ENCODE measurements at regions not wholly inside any gene's neighbourhood (a gene's known extent, or its start where the extent isn't known, plus 50 kb on each side); places are given as distances from the start of the nearest gene placed in this dataset.
"Not testable (repeated sequence)": the region's sequence is repeated elsewhere in the genome, so short reads cannot be mapped to it uniquely, and the experiment has no call there.

GRCh38 chr21:35441868-35442582, 392.9 kb upstream of the RUNX1 start:
- WGBS, 2 donors, result 94 to 95% methylated on average over 4 of the region's 4 CpGs
- H3K4me3 ChIP-seq, result no peak overlapping the region
- H3K4me1 ChIP-seq, result peaks cover 0 to 12% (median 0%) of the 10 kb centered on the region in 9 donors
- TF ChIP-seq, protein P1, sequence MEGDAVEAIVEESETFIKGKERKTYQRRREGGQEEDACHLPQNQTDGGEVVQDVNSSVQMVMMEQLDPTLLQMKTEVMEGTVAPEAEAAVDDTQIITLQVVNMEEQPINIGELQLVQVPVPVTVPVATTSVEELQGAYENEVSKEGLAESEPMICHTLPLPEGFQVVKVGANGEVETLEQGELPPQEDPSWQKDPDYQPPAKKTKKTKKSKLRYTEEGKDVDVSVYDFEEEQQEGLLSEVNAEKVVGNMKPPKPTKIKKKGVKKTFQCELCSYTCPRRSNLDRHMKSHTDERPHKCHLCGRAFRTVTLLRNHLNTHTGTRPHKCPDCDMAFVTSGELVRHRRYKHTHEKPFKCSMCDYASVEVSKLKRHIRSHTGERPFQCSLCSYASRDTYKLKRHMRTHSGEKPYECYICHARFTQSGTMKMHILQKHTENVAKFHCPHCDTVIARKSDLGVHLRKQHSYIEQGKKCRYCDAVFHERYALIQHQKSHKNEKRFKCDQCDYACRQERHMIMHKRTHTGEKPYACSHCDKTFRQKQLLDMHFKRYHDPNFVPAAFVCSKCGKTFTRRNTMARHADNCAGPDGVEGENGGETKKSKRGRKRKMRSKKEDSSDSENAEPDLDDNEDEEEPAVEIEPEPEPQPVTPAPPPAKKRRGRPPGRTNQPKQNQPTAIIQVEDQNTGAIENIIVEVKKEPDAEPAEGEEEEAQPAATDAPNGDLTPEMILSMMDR (IDR thresholded peaks at IDR 0.05), result no peak
- DNase-seq (no peak), ATAC-seq (no peak)
- intact Hi-C loops (cut with DNase I), result no loop called here
- no peaks in the 10 kb centered on the region for H3K36me3 ChIP-seq
- peaks cover 0 to 13% (median 0%) of the 10 kb centered on the region in 7 donors for H3K27me3 ChIP-seq
- no peak overlapping the region for H3K27ac ChIP-seq
- H3K9me3 ChIP-seq, result no peaks in the 10 kb centered on the region

GRCh38 chr21:35438643-35439404, 389.7 kb upstream of the RUNX1 start:
- Histone ChIP-seq H3K27ac (no peak overlapping the region), H3K27me3 (peaks cover 0 to 21% (median 0%) of the 10 kb centered on the region in 7 donors), H3K4me3 (no peak overlapping the region), H3K4me1 (peaks cover 0 to 12% (median 0%) of the 10 kb centered on the region in 9 donors), H3K36me3 (no peaks in the 10 kb centered on the region), H3K9me3 (peaks cover 0 to 16% (median 2%) of the 10 kb centered on the region in 11 donors)
- 32 to 34% methylated on average over 6 of the region's 6 CpGs for WGBS, 2 donors
- intact Hi-C loops (cut with DNase I), result no loop called here
- TF ChIP-seq, protein P1 (IDR thresholded peaks at IDR 0.05), result no peak
- no peak for ATAC-seq
- no peak for DNase-seq

DNA sequence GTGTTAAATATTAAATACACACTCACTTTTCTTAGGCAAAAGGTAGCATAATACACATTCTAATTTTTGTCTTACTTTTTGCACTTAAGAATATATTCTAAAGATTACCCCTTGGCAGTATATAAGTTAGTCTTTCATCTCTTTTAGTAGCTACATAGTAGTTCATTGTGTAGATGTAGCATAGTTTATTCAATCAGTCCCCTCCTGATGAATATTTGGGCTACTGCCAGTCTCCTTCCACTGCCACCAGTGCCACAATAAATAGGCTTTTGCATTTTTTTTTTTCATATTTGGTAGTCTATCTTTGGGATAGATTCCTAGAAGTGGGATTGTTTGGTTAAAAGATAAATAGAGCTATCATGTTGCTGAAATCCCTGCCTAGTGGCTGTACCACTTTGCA, 388.8 kb upstream of the RUNX1 start:
- Histone ChIP-seq H3K27ac (no peak overlapping the region), H3K9me3 (peaks cover 0 to 25% (median 7%) of the 10 kb centered on the region in 11 donors), H3K4me3 (no peak overlapping the region), H3K36me3 (no peaks in the 10 kb centered on the region), H3K4me1 (peaks cover 0 to 12% (median 0%) of the 10 kb centered on the region in 9 donors), H3K27me3 (peaks cover 0 to 21% (median 0%) of the 10 kb centered on the region in 7 donors)
- ATAC-seq, result no peak
- intact Hi-C loops (cut with DNase I), result no loop called here
- no peak for DNase-seq
- TF ChIP-seq, protein P1 (IDR thresholded peaks at IDR 0.05), result no peak

DNA sequence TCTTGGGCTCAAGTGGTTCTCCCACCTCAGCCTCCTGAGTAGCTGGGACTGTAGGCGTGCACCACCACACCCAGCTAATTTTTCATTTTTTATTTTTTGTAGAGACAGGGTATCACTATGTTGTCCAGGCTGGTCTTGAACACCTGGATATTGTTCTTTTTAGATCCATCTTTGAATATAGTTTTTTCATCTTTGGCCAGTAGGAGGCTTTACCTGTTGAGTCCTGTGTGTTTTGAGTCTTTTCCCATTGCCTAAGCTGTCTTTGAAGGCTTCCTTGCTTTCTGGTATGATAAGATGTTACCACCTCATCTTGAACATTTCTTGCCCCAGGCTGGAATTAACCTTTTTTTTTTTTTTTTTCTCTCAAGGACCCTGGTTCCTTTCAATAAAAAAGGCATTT, 387.8 kb upstream of the RUNX1 start:
- DNase-seq (no peak), ATAC-seq (no peak)
- intact Hi-C loops (cut with DNase I), result no loop called here
- H3K27ac ChIP-seq, result no peak overlapping the region
- TF ChIP-seq, protein P1 (IDR thresholded peaks at IDR 0.05), result no peak
- no peak overlapping the region for H3K4me3 ChIP-seq
- H3K9me3 ChIP-seq, result peaks cover 0 to 35% (median 8%) of the 10 kb centered on the region in 11 donors
- no peaks in the 10 kb centered on the region for H3K36me3 ChIP-seq
- peaks cover 0 to 12% (median 0%) of the 10 kb centered on the region in 9 donors for H3K4me1 ChIP-seq
- WGBS, 2 donors, result 87 to 92% methylated on average over 1 of the region's 1 CpG
- H3K27me3 ChIP-seq, result peaks cover 0 to 21% (median 0%) of the 10 kb centered on the region in 7 donors

GRCh38 chr21:35432601-35433000, 383.5 kb upstream of the RUNX1 start:
- H3K4me1 ChIP-seq, result peaks cover 0 to 19% (median 8%) of the 10 kb centered on the region in 9 donors
- ATAC-seq; H3K27ac ChIP-seq; H3K4me3 ChIP-seq; intact Hi-C loops (cut with DNase I); DNase-seq; H3K36me3 ChIP-seq: not testable (repeated sequence)
- WGBS, 2 donors, result 71 to 72% methylated on average over 5 of the region's 5 CpGs
- peaks cover 0 to 25% (median 2%) of the 10 kb centered on the region in 7 donors for H3K27me3 ChIP-seq
- H3K9me3 ChIP-seq, result peaks cover 0 to 43% (median 13%) of the 10 kb centered on the region in 11 donors

All from heart right ventricle (tissue), 16 donors.